NCI-H82 (cell line): ENCODE measurements at regions not wholly inside any gene's neighbourhood (a gene's known extent, or its start where the extent isn't known, plus 50 kb on each side); places are given as distances from the start of the nearest gene placed in this dataset.

Experiments used
- DNase-seq: peaks from one replicate; lab custom pipeline; 2025; lab: John Stamatoyannopoulos, UW

DNA sequence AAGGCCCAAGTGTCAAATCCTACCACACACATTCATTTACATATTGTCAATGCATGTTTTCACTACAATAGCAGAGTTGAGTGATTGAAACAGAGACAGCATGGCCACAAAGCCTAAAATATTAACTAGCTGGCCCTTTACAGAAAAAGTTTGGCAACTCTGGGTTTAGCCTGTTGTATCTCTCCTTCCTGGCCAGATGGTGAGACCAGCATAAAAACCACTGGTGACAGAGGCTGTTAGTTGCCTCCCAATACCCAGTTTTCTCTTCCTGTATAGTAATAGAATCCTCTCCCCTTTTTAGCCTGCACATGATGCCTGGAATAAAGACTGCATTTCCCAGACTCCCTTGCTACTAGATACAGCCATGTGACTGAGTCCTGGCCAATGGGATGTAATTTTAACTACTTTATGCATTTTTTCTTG lies 100.0 kb upstream of the TAB2 start:
- peak; percentile 29 for DNase-seq

DNA sequence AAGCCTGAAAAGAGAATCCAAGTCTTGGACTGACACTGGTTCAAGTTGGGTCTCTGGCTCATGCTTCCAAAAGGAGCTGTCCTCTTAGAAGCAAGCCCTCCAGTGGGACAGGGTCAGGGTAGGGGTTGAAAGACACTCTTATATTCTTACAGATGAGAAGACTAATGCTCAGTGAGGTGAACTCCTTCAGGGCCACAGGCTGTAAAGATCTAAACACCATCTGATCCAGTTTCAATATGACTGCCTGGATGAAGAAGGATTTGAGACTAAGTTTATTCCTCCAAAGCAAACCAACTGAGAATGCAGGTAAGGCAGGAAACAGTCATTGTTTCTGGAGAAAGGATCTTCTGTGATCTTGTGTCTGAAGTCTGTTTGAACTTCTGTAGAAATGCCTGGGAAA lies 99.0 kb upstream of the TAB2 start:
- DNase-seq, result no peak

DNA sequence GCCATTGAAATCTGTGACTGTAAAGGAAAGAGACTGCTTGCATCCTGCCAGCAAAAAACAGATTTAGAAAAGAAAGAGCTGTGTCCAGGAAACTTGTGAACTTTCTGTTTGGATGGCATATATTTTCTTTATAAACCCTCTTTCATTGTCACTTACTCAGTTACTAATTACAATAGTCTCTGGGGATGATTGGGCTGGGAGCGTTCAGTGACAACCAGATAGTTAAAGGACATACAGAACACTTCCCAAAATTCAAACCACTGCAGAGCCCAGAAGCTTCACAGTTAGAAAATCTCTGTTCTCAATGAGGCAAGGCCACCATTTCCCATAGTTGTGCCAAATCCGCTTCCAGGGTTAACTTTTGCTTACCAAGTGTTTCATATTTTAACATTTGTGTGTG lies 98.6 kb upstream of the TAB2 start:
- no peak for DNase-seq

DNA sequence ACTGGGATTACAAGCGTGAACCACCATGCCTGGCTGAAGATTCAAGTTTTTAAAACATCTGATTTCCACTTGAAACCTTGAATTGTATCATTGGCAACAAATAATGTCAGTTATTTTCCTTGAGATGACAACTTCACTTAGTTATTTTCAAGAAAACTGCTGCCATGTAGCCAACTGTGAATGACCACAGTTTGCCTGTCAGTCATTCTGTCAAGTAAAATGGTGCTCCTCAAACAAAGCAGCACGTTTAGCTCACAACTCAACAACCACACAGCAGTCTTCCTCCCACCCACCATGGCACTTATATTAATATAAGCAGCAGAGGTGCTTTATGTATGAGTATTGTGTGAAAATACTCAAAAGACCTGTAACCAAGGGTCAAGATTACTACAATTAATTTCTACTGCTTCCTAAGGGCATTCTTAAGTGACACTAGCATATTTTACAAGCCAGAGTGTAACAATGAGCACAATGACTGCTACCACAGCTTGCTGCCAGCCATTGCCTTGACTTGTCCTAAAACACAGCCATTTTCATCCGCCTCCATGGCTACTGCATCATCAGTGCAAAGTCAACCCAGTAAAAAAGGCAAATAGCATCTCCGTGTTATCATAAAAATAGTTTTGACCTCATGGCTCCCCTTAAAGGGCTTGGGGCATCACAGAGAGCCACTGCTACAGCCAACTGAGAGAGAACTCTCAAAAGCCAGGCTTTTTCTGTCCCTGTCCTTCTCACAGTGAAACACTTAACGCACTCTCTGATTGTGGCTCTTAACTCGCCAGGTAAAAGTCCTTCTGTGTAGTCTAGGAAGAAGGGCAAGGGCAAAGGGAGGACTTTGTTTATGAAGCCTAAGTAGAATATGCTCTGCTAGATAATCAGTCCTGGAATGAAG lies 96.4 kb upstream of the TAB2 start:
- no peak for DNase-seq

DNA sequence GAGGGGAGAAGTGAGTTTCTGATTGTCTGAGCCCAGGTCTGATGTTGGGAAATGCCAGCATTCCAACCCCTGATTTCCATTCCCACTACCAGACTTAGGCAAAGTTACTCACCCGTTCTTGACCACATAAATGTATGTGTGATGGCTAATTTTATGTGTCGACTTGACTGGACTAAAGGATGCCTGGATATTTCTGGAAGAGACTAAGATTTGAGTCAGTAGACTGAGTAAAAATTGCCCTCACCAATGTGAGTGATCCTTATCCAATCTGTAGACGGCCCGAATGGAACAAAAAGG lies 95.8 kb upstream of the TAB2 start:
- no peak for DNase-seq

DNA sequence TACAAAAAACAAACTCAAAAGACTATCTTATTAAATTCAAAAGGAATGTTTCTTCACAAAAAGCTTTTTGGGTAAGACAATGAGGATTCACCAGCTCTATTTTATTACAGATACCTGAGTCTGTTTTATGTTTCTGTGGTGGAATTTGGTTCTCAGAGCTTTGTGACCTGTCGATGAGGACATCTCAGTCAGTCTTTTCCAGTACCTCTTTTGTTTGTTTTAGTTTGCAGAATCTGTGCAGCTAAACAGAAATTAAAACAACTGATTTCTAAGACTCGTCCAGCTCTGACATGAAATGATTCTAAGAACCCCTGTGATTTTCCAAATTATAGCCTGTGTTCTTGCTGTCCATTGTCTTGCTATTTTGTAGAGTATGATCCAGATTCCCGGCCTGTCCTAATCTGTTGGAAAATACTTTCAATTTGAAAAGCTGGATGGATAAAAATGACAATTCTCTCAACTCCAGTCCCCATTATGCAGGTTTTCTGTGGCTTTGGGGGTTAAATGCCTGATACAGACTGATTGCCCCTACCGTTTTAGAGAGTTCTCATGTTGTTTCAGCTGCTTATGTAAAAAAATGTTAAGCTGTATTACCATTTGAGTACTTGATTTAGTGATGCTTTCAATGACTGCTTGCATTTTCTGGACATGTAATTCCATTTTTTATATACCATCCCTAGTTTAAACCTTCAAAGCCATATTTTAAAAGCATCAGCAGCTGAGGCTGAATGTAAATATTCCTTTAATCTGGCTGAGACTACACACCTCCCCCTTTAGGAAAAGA lies 94.2 kb upstream of the TAB2 start:
- no peak for DNase-seq

DNA sequence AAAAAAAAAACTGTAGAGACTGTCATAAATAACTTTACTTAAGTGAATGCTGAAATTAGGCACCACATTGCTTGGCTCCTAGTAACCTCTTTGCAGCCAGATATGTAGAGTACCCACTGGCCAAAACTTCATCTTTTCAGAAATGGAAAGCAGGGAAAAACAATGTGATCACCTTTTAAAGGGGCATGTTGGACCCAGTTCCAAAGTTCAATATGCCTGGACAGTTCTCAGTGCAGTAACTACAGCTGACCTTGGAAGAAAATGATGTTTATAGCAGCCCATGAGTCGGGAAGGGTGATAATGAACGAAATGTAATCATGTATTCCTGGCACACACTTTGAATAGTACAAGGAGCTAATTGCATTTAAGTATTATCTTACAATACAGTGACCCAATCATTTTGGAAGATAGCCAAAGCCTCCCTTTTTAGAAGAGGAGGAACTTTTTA lies 93.6 kb upstream of the TAB2 start:
- DNase-seq, result no peak

DNA sequence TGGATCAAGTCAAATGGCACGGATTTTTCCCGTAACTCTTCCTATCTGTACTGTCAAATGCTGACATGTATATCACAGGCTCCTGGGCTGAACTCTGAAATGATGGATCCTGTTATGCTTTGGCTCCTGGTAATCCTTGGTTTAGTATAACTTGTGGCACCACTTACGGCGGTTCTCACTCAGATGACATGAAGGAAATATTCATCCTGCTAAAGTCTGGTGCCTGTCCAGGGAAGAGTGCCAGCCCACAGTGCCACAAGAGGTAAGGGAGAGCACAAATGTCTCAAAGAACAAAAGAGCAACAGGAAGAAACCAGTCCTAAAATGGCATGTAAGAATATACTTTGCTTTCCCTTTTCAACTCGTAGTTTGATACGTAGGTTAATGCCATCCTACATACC lies 93.1 kb upstream of the TAB2 start:
- peak; percentile 40 for DNase-seq

DNA sequence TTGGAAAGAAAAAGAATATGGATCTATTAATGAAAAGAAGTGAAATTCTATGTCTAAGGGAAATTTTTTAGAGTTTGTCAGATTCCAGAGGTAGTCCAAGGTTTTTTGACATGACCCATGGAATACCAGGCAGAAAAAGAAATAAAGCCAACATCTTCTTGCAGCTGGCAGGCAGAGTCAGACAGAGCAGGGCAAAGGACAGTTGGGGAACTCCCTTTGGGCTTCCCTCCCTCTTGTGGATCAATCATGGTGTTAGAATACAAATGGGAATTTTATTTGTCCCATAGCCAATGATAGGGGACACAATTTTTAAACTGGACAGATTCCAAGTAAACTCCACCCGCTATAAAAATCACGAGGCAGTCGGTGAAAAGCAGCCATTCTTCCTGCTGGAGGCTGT lies 92.1 kb upstream of the TAB2 start:
- no peak for DNase-seq

DNA sequence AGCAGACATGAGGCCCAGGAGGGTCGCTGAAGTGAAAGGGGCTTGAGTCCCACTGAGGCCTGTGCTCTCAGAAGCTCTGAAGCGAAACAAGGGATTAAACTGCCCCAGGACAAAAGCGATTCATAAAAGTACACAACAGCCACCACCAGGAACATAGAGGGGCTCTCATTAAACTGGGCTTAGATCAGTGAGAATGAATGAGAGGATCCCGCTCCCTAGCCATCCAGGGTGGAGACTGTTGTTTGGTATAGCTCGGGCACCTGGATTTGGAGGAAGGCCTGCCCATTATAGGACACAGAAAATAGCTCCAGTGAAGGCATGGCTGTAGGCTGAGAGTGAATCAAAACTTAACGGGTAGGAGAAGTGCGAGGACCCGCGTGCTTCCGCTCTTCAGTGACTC lies 91.6 kb upstream of the TAB2 start:
- DNase-seq, result no peak

DNA sequence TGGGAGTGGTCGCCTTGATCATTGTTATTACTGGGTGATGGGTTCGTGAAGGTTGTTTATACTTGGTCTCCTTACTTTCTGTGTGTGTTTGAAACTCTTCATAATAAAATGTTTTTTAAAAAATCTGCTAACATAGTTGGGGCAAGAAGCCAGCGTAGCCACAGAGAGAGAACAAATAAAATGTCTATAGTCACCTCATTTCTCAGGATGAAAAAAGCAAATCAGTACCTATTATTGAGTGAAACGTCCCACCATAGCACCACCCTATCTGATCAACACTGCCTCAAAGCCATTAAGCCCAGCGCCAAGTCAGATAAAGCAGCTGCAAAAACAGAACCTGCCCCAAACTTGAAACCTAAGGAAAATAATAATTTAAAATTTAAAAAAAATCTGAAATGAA lies 89.7 kb upstream of the TAB2 start:
- DNase-seq, result no peak

DNA sequence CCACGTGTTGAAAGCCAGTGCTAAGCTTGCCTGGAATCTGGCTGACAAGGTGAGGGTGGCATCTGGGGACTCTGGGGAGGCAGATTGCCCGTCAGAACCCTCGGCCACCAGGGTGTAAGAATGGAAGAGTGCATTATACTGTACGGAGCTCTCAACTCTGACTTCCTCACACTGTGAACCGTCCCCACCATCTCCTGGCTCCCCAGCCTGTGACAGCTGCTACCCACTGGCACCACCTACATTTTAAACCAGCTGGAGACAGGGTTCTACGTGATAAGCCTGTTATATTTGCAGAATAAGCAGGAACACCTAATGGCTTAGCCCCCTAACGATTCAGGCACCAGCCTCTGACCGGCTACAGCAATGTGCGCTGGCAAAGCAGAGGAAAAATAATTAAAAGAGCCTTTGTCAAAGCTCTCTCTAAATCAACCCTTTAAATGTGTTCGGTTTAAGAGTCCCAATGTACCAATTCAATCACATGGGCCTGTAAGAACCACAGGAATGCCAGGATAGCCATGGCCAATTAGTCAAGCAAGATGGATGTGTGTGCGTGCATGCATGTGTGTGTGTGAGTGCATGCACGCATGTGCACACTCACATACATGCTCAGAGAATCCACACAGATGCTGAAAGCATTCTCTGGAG lies 89.1 kb upstream of the TAB2 start:
- peak; percentile 31 for DNase-seq

DNA sequence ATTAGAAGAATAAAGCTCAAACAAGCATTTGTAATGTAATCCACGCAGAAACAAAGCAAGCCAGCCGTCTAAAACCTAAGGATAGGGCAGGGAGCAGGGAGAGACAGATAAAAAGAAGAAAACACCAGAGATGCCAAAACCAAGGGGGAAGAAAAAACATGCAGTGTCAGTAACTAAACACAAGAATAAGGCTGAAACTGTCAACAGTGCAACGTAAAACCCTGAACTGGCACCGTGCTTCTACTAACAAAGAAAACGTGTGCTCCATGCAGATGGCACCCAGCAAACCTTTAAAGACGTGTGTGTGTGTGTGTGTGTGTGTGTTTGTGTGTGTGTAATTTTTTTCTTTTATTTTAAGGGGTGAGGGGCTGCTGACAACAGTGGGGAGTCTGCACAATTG lies 88.4 kb upstream of the TAB2 start:
- no peak for DNase-seq

DNA sequence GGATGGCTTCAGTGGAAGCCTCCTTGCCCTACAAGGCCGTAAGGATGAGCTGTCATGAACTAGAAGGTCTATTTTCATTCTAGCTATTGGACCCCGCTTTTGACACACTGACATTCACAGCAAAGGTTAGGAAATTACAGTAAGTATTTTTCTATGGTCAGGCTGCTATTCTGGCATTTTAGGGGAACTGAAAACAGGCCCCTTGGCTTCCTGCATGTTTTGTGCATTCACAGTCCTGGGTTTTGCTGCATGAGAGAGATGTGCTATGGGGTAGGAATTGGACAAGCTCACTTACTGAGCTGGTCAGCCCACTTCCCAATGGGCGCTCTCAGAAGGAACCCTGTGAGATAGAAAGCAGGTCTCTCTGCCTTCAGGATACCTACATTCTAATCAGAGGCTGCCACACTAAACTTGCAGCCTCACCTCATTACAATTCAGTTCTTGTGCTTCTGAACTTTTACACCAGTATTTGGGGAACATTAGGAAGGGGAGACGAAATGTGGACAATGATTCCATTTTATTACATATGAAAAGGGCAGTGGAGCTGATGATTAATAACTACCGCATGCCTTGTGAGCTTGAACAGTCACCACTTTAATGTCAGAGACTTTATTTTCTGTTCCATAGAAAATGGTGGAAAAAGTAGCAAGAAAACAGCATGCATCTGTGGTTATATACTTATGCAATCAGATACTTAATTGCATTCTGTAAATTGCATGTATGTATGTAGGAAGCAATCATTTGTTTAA lies 86.6 kb upstream of the TAB2 start:
- DNase-seq, result no peak

DNA sequence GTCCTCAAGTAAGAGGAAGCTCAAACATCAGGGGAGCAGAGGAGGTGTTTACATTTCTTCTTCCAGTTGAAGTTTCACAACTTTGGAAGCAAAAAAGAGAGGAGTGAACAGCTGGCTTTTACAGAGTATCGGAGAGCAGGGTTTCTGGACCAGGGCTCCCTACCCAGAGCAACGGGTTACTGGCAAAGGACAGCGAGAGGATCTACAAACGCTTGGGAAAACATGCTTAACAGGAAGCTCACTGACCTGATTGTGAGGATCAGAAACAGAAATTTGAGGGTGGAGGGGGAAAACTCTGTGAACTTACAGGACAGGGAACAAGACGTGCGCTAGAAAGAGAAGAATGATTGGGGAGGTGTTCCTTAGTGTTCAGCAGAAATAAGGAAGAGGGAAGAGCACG lies 85.7 kb upstream of the TAB2 start:
- DNase-seq, result no peak

DNA sequence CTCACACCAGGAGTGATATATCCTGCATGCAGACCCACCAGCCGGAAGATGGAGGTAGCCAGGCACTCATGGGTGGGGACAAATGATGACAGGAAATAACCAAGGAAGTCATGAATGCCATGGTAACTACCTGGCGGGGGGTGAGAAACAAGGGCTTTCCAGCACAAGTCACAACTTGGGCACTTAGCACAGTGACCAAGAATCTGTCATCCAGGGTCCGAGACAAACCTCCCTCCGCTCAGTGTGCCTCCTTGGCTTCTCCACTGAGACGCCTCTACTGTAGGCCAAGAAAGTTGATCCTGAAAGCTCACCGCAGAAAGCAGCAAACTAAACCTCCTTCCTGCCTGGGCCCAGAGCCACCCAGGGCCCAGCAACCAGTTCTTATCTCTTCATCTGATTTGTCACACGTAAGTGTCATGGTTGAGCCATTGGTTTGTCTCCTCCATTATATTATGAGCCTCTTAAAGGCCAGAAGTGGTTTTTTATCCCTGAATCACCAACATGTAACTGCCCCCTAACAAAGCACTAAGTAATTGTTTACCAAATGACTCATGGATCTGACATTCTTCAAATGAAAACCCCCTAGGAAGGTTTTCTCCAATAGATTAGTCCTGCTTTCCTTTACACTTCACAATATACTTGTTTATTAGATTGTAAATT lies 84.3 kb upstream of the TAB2 start:
- no peak for DNase-seq

DNA sequence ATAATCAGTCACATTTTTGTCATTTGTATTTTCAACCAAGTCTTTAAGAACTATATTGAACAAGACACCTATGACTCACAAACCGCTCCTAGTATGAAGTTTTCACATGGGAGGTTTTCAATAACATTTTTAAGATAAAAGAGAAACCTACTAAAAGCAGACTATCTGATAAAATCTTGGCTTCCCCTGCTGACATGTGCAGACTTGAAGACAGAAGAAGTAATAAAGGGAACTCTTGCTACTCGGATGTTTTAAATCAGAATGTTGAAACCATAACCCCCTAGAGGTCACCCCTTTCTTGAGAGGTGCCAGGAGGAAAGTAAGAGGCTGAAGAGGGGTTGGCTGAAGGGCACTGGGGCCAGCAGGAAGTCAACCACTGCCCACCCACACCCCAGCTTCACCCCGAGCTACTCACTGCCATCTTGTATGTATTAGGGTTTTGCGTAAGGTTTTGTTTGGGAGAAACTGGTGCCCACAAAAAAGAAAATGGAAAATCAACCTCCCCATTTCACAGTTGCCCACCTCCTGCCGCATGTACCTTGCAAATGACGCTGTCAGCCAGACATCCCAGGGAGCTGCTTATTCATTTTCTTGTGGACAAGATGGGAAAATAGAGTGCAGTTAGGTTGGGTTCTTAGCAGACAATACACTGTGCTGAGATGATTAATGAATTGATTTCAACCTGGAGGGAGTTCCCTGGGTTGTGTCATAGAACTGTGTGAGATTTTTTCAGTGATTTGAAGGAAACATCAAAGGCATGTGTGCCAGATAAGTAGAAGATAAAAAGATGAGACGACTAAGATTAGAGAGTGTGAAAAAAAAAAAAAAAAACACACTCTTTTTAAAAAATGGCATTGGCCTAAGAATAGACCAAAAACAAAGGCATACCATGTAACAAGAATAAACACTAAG lies 83.2 kb upstream of the TAB2 start:
- no peak for DNase-seq

DNA sequence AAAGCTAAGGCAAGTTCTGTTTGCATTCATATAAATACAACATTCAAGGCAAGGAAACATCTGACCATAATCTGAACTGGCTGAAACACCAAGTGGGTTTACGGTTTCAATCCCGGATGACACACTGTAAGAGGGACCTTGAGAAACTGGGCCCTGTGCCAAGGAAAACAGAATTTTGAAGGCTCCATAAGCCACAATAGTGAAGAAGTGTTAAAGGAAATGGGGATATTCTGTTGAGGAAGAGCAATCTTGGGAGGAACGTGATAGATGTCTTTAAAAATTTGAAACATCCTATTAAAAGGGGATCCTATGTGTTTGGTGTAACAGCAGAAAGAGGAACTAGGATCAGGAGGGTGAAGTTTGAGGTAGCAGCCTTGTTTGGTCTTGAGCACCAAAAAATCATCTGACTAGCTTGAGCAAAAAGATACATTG lies 82.4 kb upstream of the TAB2 start:
- no peak for DNase-seq

DNA sequence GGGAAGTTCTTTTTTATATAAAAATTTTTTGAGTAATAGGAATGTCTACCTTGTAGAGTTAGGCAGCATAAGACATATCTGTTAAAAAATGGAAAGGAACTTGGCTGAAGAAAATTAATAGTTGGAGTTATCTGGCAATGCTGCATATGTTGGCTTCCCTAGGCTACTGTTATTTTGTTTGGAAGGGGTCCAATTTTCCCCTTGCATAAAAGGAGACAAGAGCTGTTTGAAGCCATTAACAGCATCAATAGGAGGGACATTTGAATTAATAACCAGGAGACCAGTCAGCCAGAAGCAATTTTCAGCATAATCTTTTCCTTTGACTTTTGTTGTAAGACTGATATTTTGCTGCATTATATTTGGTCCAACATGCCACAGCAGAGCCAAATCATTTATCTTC lies 80.9 kb upstream of the TAB2 start:
- no peak for DNase-seq

DNA sequence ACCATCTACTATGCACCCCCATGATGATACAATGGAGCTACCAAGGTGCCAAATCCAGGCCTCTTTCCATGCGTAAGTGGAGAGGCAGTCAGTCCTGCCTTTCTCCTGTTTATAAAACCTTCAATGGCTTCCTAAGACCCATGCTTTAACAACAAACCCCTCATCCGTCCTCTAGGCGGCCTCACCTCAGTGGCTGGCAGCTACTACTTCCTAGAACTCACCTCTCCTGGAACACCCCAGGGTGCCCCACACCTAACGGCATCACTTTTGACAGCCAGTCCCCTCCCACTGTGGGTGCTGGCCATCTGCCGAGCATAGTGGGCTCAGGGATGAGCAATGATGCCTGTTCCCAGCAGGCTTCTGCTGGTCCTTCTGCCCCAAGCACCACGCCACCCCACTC lies 80.0 kb upstream of the TAB2 start:
- DNase-seq, result no peak
